ENCODE measurements at regions not wholly inside any gene's neighbourhood (a gene's known extent, or its start where the extent isn't known, plus 50 kb on each side); places are given as distances from the start of the nearest gene placed in this dataset.

DNA sequence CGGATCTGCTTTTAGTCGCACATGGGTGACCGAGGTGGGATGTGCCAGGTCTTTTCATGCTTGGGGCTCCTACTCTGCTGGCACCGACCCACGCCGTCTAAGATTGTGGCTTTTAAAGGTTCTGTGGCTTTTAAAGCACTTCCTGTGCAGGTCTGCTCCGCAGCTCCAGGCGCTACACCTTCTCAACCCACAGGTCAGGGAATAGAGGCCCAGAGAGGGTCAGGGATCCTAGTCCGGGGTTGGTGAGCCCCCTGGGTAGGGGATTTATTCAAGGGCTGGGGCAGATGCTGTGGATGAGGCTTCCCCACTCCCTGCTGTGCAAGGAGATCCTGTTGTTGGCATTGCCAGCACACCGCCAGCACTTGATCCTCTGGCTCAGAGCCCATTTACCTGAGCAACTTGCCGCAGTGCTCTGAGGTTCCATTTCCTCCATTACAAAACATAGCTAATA lies 212.8 kb upstream of the RAB4A start:
- Mint-ChIP-seq H3K4me1 (ENCODE audit: unreplicated experiment) (peaks cover 20% of the 10 kb centered on the region), H3K4me3 (ENCODE audit: unreplicated experiment) (no peak overlapping the region), H3K36me3 (ENCODE audit: unreplicated experiment) (no peaks in the 10 kb centered on the region), H3K27ac (ENCODE audit: unreplicated experiment) (no peak overlapping the region), H3K27me3 (ENCODE audit: unreplicated experiment) (peaks cover 38% of the 10 kb centered on the region), H3K9me3 (ENCODE audit: unreplicated experiment) (no peaks in the 10 kb centered on the region)
- TF ChIP-seq, protein P1, sequence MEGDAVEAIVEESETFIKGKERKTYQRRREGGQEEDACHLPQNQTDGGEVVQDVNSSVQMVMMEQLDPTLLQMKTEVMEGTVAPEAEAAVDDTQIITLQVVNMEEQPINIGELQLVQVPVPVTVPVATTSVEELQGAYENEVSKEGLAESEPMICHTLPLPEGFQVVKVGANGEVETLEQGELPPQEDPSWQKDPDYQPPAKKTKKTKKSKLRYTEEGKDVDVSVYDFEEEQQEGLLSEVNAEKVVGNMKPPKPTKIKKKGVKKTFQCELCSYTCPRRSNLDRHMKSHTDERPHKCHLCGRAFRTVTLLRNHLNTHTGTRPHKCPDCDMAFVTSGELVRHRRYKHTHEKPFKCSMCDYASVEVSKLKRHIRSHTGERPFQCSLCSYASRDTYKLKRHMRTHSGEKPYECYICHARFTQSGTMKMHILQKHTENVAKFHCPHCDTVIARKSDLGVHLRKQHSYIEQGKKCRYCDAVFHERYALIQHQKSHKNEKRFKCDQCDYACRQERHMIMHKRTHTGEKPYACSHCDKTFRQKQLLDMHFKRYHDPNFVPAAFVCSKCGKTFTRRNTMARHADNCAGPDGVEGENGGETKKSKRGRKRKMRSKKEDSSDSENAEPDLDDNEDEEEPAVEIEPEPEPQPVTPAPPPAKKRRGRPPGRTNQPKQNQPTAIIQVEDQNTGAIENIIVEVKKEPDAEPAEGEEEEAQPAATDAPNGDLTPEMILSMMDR (IDR thresholded peaks at IDR 0.05), result no peak
- no peak for DNase-seq (ENCODE audit: extremely low spot score, unreplicated experiment)

DNA sequence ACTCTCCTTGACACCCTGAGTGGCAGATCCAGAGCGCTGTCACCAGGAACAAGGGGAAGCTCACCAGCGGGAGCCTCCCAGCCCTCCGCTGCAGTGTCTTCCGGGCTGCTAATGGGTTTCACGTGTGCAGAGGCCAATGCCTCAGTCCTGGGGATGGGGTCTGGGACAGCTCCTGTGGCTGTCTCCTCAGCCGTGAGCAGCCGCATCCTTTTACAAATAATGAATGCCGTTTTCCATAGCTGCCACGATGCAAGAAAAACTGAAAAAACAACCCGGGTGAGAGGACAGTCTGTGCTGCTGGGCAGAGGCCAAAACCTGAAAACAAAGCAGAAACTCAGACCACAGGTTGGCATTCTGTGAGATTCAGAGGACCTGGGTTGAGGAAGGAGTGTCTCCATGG lies 212.2 kb upstream of the RAB4A start:
- Mint-ChIP-seq H3K4me1 (ENCODE audit: unreplicated experiment) (peaks cover 20% of the 10 kb centered on the region), H3K4me3 (ENCODE audit: unreplicated experiment) (no peak overlapping the region), H3K27me3 (ENCODE audit: unreplicated experiment) (peaks cover 34% of the 10 kb centered on the region), H3K27ac (ENCODE audit: unreplicated experiment) (peak overlapping the region; percentile 39), H3K9me3 (ENCODE audit: unreplicated experiment) (no peaks in the 10 kb centered on the region), H3K36me3 (ENCODE audit: unreplicated experiment) (no peaks in the 10 kb centered on the region)
- no peak for DNase-seq (ENCODE audit: extremely low spot score, unreplicated experiment)
- TF ChIP-seq, protein P1 (IDR thresholded peaks at IDR 0.05), result no peak

DNA sequence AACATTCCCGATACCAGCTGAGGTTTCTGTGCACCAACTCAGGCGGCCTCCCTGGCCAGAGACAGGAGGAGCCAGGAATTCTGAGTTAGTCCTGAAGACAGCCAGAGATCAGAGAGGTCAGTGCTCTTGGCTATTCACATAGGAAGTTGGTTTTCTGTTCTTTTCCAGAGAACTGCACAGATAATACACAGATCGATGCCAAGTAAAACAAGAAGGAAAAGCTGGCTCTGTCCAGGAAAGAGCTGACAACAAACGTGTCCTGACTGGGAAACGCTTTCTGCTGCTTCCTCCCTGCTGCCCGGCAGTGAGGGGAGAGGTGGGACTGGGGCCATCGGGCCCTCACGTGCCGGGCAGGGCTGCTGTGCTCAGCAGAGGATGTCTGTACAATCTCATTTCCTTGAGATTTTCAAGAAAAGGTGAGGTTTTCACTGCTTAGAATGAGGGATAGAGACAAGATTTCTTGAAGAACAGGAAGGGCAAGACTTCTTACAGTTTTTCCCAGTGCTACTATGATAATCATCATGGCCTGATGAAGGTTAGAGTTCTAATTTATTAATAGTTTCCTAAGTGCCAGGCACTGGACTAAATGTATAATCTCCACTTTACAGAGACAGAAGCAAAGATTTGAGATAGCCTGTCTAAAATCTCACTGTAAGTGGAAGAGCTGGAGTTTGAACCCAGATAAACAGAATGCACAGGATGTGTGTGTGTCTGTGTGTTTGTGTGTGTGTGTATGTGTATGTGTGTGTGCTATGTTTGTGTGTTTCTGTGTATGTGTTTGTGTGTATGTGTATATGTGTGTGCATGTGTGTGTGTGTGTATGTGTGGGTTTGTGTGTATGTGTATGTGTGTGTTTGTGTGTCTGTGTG lies 211.0 kb upstream of the RAB4A start:
- DNase-seq (ENCODE audit: extremely low spot score, unreplicated experiment), result no peak
- peaks cover 20% of the 10 kb centered on the region for H3K4me1 Mint-ChIP-seq (ENCODE audit: unreplicated experiment)
- peaks cover 33% of the 10 kb centered on the region for H3K27me3 Mint-ChIP-seq (ENCODE audit: unreplicated experiment)
- H3K9me3 Mint-ChIP-seq (ENCODE audit: unreplicated experiment), result no peaks in the 10 kb centered on the region
- no peak overlapping the region for H3K27ac Mint-ChIP-seq (ENCODE audit: unreplicated experiment)
- no peak overlapping the region for H3K4me3 Mint-ChIP-seq (ENCODE audit: unreplicated experiment)
- H3K36me3 Mint-ChIP-seq (ENCODE audit: unreplicated experiment), result no peaks in the 10 kb centered on the region
- TF ChIP-seq, protein P1 (IDR thresholded peaks at IDR 0.05), result no peak

DNA sequence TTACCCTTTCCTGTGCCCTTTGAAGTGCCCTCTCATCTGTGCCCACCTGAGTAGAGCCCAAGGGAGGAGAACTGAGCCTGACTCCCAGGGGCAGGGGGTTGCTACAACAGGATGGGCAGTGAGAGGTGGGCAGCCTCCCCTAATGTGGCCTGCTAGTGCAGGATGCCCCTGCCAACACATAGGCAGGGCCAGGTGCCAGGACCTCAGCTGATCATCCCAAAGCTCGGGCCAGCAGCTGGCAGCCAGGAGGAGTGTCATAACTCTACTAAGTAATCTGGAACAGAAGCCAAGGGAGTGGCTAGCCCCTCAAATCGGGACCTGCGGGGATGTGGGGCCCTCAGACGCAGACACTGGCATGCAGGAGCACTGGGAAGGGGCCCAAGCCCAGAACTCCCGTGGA lies 208.8 kb upstream of the RAB4A start:
- Mint-ChIP-seq H3K4me1 (ENCODE audit: unreplicated experiment) (peaks cover 20% of the 10 kb centered on the region), H3K27me3 (ENCODE audit: unreplicated experiment) (peaks cover 36% of the 10 kb centered on the region), H3K36me3 (ENCODE audit: unreplicated experiment) (no peaks in the 10 kb centered on the region), H3K9me3 (ENCODE audit: unreplicated experiment) (no peaks in the 10 kb centered on the region), H3K4me3 (ENCODE audit: unreplicated experiment) (no peak overlapping the region), H3K27ac (ENCODE audit: unreplicated experiment) (no peak overlapping the region)
- TF ChIP-seq, protein P1 (IDR thresholded peaks at IDR 0.05), result no peak
- no peak for DNase-seq (ENCODE audit: extremely low spot score, unreplicated experiment)

DNA sequence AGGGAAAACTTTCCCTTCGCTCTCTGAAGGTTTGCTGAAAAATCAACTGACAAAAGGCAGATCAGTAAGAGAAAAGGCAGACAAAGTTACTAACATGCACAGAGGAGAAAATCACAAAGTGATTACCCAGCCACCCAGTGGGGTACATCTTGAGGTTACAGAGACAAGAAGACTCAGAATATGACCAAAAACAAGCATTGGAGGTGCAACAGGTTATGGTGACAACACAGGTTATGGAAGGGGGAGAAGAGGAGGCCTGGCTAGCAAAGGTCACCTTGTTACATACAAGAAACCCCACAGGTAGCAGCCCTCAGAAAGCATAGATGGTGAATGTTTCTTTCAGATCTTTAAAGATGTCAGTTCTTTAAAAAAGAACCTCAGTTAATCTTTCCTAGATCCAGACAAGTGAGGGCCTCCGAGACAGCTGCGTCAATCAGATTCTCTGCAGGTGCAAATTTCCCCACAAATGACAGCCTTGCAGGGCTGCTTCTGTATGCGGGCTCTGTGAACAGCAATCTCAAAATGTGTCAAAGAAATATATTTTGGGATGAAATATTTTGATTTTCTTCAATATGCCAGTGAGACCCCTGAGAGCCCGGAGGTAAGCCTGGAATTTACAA lies 207.6 kb upstream of the RAB4A start:
- no peaks in the 10 kb centered on the region for H3K36me3 Mint-ChIP-seq (ENCODE audit: unreplicated experiment)
- peaks cover 47% of the 10 kb centered on the region for H3K27me3 Mint-ChIP-seq (ENCODE audit: unreplicated experiment)
- no peaks in the 10 kb centered on the region for H3K9me3 Mint-ChIP-seq (ENCODE audit: unreplicated experiment)
- H3K4me1 Mint-ChIP-seq (ENCODE audit: unreplicated experiment), result peaks cover 20% of the 10 kb centered on the region
- H3K4me3 Mint-ChIP-seq (ENCODE audit: unreplicated experiment), result no peak overlapping the region
- TF ChIP-seq, protein P1 (IDR thresholded peaks at IDR 0.05), result no peak
- H3K27ac Mint-ChIP-seq (ENCODE audit: unreplicated experiment), result no peak overlapping the region
- no peak for DNase-seq (ENCODE audit: extremely low spot score, unreplicated experiment)

Data from osteocyte (in vitro differentiated cells).